ENCODE measurements at regions not wholly inside any gene's neighbourhood (a gene's known extent, or its start where the extent isn't known, plus 50 kb on each side); places are given as distances from the start of the nearest gene placed in this dataset.
"Not testable (repeated sequence)": the region's sequence is repeated elsewhere in the genome, so short reads cannot be mapped to it uniquely, and the experiment has no call there.

DNA sequence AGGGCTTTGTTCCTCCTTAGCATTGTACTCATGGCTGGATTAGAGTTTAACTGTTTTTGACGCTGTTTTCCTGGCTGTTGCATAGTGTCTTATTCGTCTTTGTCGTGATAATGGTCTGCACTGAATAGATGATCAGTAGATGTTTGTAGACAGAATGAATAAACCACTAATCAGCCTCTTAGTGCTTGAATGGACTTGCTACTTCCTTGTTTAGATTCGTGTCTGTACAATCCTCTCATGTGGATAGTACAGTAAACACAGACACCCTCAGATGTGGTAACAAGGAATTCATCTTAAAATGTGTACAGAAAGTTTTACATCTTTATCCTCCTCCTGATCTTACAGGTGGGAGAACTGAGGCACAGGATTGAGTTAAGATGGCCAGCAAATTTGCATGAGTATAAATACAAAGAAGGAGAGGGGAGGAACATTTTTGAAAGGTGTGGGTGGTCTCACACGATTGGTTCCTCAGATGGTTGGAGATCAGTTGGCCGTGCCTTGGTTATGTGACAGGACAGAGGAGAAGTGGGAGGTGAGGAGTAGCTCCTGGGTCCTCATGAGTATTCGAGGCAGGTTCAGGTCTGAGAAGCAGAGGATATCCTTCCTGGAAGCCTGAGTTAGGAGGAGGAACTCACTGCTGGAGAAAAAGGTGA, 196.0 kb downstream of the KLRB1 start:
- TF ChIP-seq, protein P1, sequence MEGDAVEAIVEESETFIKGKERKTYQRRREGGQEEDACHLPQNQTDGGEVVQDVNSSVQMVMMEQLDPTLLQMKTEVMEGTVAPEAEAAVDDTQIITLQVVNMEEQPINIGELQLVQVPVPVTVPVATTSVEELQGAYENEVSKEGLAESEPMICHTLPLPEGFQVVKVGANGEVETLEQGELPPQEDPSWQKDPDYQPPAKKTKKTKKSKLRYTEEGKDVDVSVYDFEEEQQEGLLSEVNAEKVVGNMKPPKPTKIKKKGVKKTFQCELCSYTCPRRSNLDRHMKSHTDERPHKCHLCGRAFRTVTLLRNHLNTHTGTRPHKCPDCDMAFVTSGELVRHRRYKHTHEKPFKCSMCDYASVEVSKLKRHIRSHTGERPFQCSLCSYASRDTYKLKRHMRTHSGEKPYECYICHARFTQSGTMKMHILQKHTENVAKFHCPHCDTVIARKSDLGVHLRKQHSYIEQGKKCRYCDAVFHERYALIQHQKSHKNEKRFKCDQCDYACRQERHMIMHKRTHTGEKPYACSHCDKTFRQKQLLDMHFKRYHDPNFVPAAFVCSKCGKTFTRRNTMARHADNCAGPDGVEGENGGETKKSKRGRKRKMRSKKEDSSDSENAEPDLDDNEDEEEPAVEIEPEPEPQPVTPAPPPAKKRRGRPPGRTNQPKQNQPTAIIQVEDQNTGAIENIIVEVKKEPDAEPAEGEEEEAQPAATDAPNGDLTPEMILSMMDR (IDR thresholded peaks at IDR 0.05; ENCODE audit: low read depth, low read length), result not testable (repeated sequence)
- TF ChIP-seq EZH2phosphoT487 (IDR thresholded peaks at IDR 0.05; ENCODE audit: low read depth), result not testable (repeated sequence)
